Astrocyte (in vitro differentiated cells and primary cell): ENCODE measurements at regions not wholly inside any gene's neighbourhood (a gene's known extent, or its start where the extent isn't known, plus 50 kb on each side); places are given as distances from the start of the nearest gene placed in this dataset.
"Not testable (repeated sequence)": the region's sequence is repeated elsewhere in the genome, so short reads cannot be mapped to it uniquely, and the experiment has no call there.

ENCODE experiments used
- DNase-seq: peaks from one replicate; pipeline ENCODE4 v3.0.0-alpha.2; 2010; ENCODE audit warnings: low read depth
- FAIRE-seq: peaks from 2 replicates; lab custom pipeline; 2011; peaks lifted over from hg19 to GRCh38; lab: Jason Lieb, UNC
- H2AFZ ChIP-seq: 2 replicates; pipeline ENCODE4 v1.6.0; 2012; ENCODE audit warnings: low read depth, low read length, inconsistent platforms
- H3K27ac ChIP-seq: 2 replicates; pipeline ENCODE4 v1.5.1; 2011; ENCODE audit warnings: low read depth, low read length, inconsistent platforms
- H3K27me3 ChIP-seq: 2 replicates; pipeline ENCODE4 v1.6.0; 2011; ENCODE audit warnings: low read length, inconsistent platforms; ENCODE audit not compliant: insufficient read depth
- H3K36me3 ChIP-seq: 2 replicates; pipeline ENCODE4 v1.5.1; 2011; ENCODE audit warnings: low read length, inconsistent platforms; ENCODE audit not compliant: insufficient read depth
- H3K4me1 ChIP-seq: 2 replicates; pipeline ENCODE4 v1.5.1; 2011; ENCODE audit warnings: low read length, inconsistent platforms; ENCODE audit not compliant: insufficient read depth
- H3K4me2 ChIP-seq: 2 replicates; pipeline ENCODE4 v1.6.0; 2012; ENCODE audit warnings: low read length, inconsistent platforms
- H3K4me3 ChIP-seq: 2 replicates; pipeline ENCODE4 v1.5.1; 2011; ENCODE audit warnings: low read depth, mild to moderate bottlenecking, low read length, inconsistent platforms; ENCODE audit not compliant: insufficient read depth
- H3K79me2 ChIP-seq: 2 replicates; pipeline ENCODE4 v1.6.0; 2012; ENCODE audit warnings: mild to moderate bottlenecking, low read length, inconsistent platforms; ENCODE audit not compliant: insufficient read depth
- H3K9ac ChIP-seq: 2 replicates; pipeline ENCODE4 v1.6.0; 2012; ENCODE audit warnings: mild to moderate bottlenecking, low read length, inconsistent platforms
- H3K9me3 ChIP-seq: 2 replicates; pipeline ENCODE4 v1.5.1; 2012; ENCODE audit warnings: low read depth, mild to moderate bottlenecking, low read length, inconsistent platforms; ENCODE audit not compliant: insufficient read depth
- H4K20me1 ChIP-seq: 2 replicates; pipeline ENCODE4 v1.6.0; 2012; ENCODE audit warnings: low read length, inconsistent platforms; ENCODE audit not compliant: insufficient read depth
- H3K27ac Mint-ChIP-seq: one replicate; pipeline ENCODE4 v1.8.0; 2021; ENCODE audit warnings: mild to moderate bottlenecking, mixed read lengths; ENCODE audit not compliant: unreplicated experiment
- H3K27me3 Mint-ChIP-seq: one replicate; pipeline ENCODE4 v1.8.0; 2021; ENCODE audit warnings: low read depth, mixed read lengths; ENCODE audit not compliant: unreplicated experiment
- H3K36me3 Mint-ChIP-seq: one replicate; pipeline ENCODE4 v1.8.0; 2021; ENCODE audit warnings: low read depth, mixed read lengths; ENCODE audit not compliant: unreplicated experiment
- H3K4me1 Mint-ChIP-seq: one replicate; pipeline ENCODE4 v1.8.0; 2021; ENCODE audit warnings: low read depth, mixed read lengths; ENCODE audit not compliant: unreplicated experiment
- H3K4me3 Mint-ChIP-seq: one replicate; pipeline ENCODE4 v1.8.0; 2021; ENCODE audit warnings: mild to moderate bottlenecking, moderate library complexity, mixed read lengths; ENCODE audit not compliant: unreplicated experiment
- H3K9me3 Mint-ChIP-seq: one replicate; pipeline ENCODE4 v1.8.0; 2021; ENCODE audit warnings: mild to moderate bottlenecking, mixed read lengths; ENCODE audit not compliant: unreplicated experiment
- CTCF ChIP-seq: IDR thresholded peaks from 2 replicates; pipeline ENCODE4 v1.5.1; 2011; ENCODE audit warnings: low read depth, mild to moderate bottlenecking, inconsistent platforms, low read length, moderate library complexity; ENCODE audit not compliant: insufficient read depth
- EZH2 ChIP-seq: IDR thresholded peaks from 2 replicates; pipeline ENCODE4 v1.6.1; 2012; ENCODE audit warnings: mild to moderate bottlenecking, low read length, inconsistent platforms; ENCODE audit not compliant: insufficient read depth

- H3K27ac Mint-ChIP-seq, DNase-seq, H3K4me3 Mint-ChIP-seq, H4K20me1 ChIP-seq, H3K4me2 ChIP-seq, H3K27me3 ChIP-seq, H3K36me3 Mint-ChIP-seq, H3K36me3 ChIP-seq, H3K9me3 ChIP-seq, H3K27ac ChIP-seq, H3K4me3 ChIP-seq, FAIRE-seq, H3K9me3 Mint-ChIP-seq, H2AFZ ChIP-seq, H3K79me2 ChIP-seq, H3K27me3 Mint-ChIP-seq, H3K9ac ChIP-seq: not testable (repeated sequence)
- peaks cover 12% of the 10 kb centered on the region for H3K4me1 Mint-ChIP-seq
- H3K4me1 ChIP-seq = peaks cover 13% of the 10 kb centered on the region
These were observed 113.5 kb downstream of the NPIPB11 start for GRCh38 chr16:29292952-29293471.

- not testable (repeated sequence) for H3K9me3 ChIP-seq, H3K4me3 ChIP-seq, H3K36me3 Mint-ChIP-seq, H2AFZ ChIP-seq, H4K20me1 ChIP-seq, H3K9me3 Mint-ChIP-seq, H3K27me3 Mint-ChIP-seq, H3K36me3 ChIP-seq, H3K27me3 ChIP-seq, DNase-seq, H3K79me2 ChIP-seq, FAIRE-seq, H3K4me3 Mint-ChIP-seq
- Histone ChIP-seq H3K4me2 (peak overlapping the region; percentile 30), H3K9ac (peak overlapping the region; percentile 77), H3K27ac (peak overlapping the region; percentile 26), H3K4me1 (peaks cover 13% of the 10 kb centered on the region)
- H3K27ac Mint-ChIP-seq = peak overlapping the region; percentile 7
- peaks cover 12% of the 10 kb centered on the region for H3K4me1 Mint-ChIP-seq
These were observed 114.9 kb downstream of the NPIPB11 start for GRCh38 chr16:29291329-29292271.

GRCh38 chr16:29290631-29291247 lies 115.8 kb downstream of the NPIPB11 start:
- H3K9me3 Mint-ChIP-seq = no peaks in the 10 kb centered on the region
- Histone ChIP-seq H3K9ac (peak overlapping the region; percentile 77), H3K79me2 (no peaks in the 10 kb centered on the region), H3K4me1 (peaks cover 13% of the 10 kb centered on the region), H3K9me3 (no peaks in the 10 kb centered on the region), H3K36me3 (no peaks in the 10 kb centered on the region), H3K4me2 (peak overlapping the region; percentile 85), H3K4me3 (no peak overlapping the region), H3K27me3 (no peaks in the 10 kb centered on the region), H4K20me1 (no peaks in the 10 kb centered on the region), H2AFZ (peak overlapping the region; percentile 85), H3K27ac (peak overlapping the region; percentile 69)
- no peaks in the 10 kb centered on the region for H3K36me3 Mint-ChIP-seq
- TF ChIP-seq EZH2 = no peak
- TF ChIP-seq CTCF = no peak
- H3K4me1 Mint-ChIP-seq = peaks cover 13% of the 10 kb centered on the region
- H3K4me3 Mint-ChIP-seq = peak overlapping the region; percentile 50
- no peak overlapping the region for H3K27ac Mint-ChIP-seq
- FAIRE-seq (no peak), DNase-seq (peak; percentile 82)
- H3K27me3 Mint-ChIP-seq = peaks cover 6% of the 10 kb centered on the region

GRCh38 chr16:29289516-29290239 lies 116.8 kb downstream of the NPIPB11 start:
- not testable (repeated sequence) for H3K79me2 ChIP-seq, H3K27ac Mint-ChIP-seq, H3K9ac ChIP-seq, H3K27me3 ChIP-seq, FAIRE-seq, DNase-seq, H3K36me3 Mint-ChIP-seq, H3K4me3 ChIP-seq, H3K36me3 ChIP-seq, H4K20me1 ChIP-seq, H3K9me3 ChIP-seq, H3K27ac ChIP-seq, H3K4me2 ChIP-seq, H3K9me3 Mint-ChIP-seq, H3K4me3 Mint-ChIP-seq, H2AFZ ChIP-seq, H3K27me3 Mint-ChIP-seq
- H3K4me1 ChIP-seq = peaks cover 19% of the 10 kb centered on the region
- H3K4me1 Mint-ChIP-seq = peaks cover 18% of the 10 kb centered on the region
